IPS-NIHi11 (cell line): ENCODE measurements at regions not wholly inside any gene's neighbourhood (a gene's known extent, or its start where the extent isn't known, plus 50 kb on each side); places are given as distances from the start of the nearest gene placed in this dataset.

Experiments
- DNase-seq: peaks from one replicate; pipeline ENCODE4 v3.0.0; 2012; ENCODE audit warnings: mixed read lengths, low spot score

GRCh38 chr12:19015285-19015684 lies 114.2 kb upstream of the PLEKHA5 start:
- DNase-seq, result no peak

GRCh38 chr12:19018302-19018970 lies 111.1 kb upstream of the PLEKHA5 start:
- DNase-seq, result no peak

- no peak for DNase-seq
Measured at GRCh38 chr12:19021240-19021639, 108.3 kb upstream of the PLEKHA5 start.

GRCh38 chr12:19021646-19022045 lies 107.9 kb upstream of the PLEKHA5 start:
- no peak for DNase-seq

- DNase-seq, result no peak
Measured at GRCh38 chr12:19025582-19025981, 104.0 kb upstream of the PLEKHA5 start.

- no peak for DNase-seq
Measured at GRCh38 chr12:19026034-19026433, 103.5 kb upstream of the PLEKHA5 start.

- DNase-seq, result no peak
Measured at GRCh38 chr12:19026614-19027488, 102.7 kb upstream of the PLEKHA5 start.

GRCh38 chr12:19030180-19030579 lies 99.4 kb upstream of the PLEKHA5 start:
- DNase-seq, result no peak

GRCh38 chr12:19030603-19031002 lies 98.9 kb upstream of the PLEKHA5 start:
- no peak for DNase-seq

- no peak for DNase-seq
Measured at GRCh38 chr12:19031032-19031431, 98.5 kb upstream of the PLEKHA5 start.

- no peak for DNase-seq
Measured at GRCh38 chr12:19032826-19033225, 96.7 kb upstream of the PLEKHA5 start.

GRCh38 chr12:19033244-19033643 lies 96.3 kb upstream of the PLEKHA5 start:
- no peak for DNase-seq

GRCh38 chr12:19034937-19035336 lies 94.6 kb upstream of the PLEKHA5 start:
- DNase-seq, result no peak

- DNase-seq, result no peak
Measured at GRCh38 chr12:19035536-19035935, 94.0 kb upstream of the PLEKHA5 start.

- DNase-seq, result no peak
Measured at GRCh38 chr12:19036673-19037357, 92.7 kb upstream of the PLEKHA5 start.

- DNase-seq, result no peak
Measured at GRCh38 chr12:19038209-19038608, 91.3 kb upstream of the PLEKHA5 start.

- no peak for DNase-seq
Measured at GRCh38 chr12:19039515-19039914, 90.0 kb upstream of the PLEKHA5 start.

- no peak for DNase-seq
Measured at GRCh38 chr12:19042221-19042620, 87.3 kb upstream of the PLEKHA5 start.

GRCh38 chr12:19044430-19044829 lies 85.1 kb upstream of the PLEKHA5 start:
- no peak for DNase-seq

GRCh38 chr12:19044891-19045290 lies 84.6 kb upstream of the PLEKHA5 start:
- no peak for DNase-seq

GRCh38 chr12:19045426-19045825 lies 84.1 kb upstream of the PLEKHA5 start:
- DNase-seq, result no peak

- DNase-seq, result no peak
Measured at GRCh38 chr12:19048943-19049342, 80.6 kb upstream of the PLEKHA5 start.

- no peak for DNase-seq
Measured at GRCh38 chr12:19052689-19053088, 76.8 kb upstream of the PLEKHA5 start.
